Mesodermal cell (in vitro differentiated cells): ENCODE measurements at regions not wholly inside any gene's neighbourhood (a gene's known extent, or its start where the extent isn't known, plus 50 kb on each side); places are given as distances from the start of the nearest gene placed in this dataset.

Experiments
- H3K27ac ChIP-seq: 2 replicates; pipeline ENCODE4 v1.7.0; 2013; ENCODE audit warnings: mild to moderate bottlenecking, low read depth, low read length, moderate library complexity; ENCODE audit not compliant: severe bottlenecking
- H3K36me3 ChIP-seq: 2 replicates; pipeline ENCODE4 v1.7.1; 2013; ENCODE audit warnings: mild to moderate bottlenecking, low read length, moderate library complexity; ENCODE audit not compliant: control insufficient read depth, insufficient read depth
- H3K4me1 ChIP-seq: one replicate; pipeline ENCODE4 v1.7.1; 2013; ENCODE audit warnings: mild to moderate bottlenecking, low read length; ENCODE audit not compliant: insufficient read depth, control insufficient read depth, poor library complexity, severe bottlenecking
- H3K4me3 ChIP-seq: 2 replicates; pipeline ENCODE4 v1.7.0; 2013; ENCODE audit warnings: low read length, control low read depth, mild to moderate bottlenecking; ENCODE audit not compliant: insufficient read depth, poor library complexity, severe bottlenecking; ENCODE audit errors: extremely low read depth
- H3K9me3 ChIP-seq: 2 replicates; pipeline ENCODE4 v1.7.1; 2013; ENCODE audit warnings: mild to moderate bottlenecking, low read length, moderate library complexity; ENCODE audit not compliant: control insufficient read depth
- WGBS, 2 experiments: methylation state at CpG; one replicate each; pipeline ENCODE4 v1.1.5; 2013; ENCODE audit warnings: missing lambda C conversion rate in 2 of 2; ENCODE audit not compliant: insufficient coverage in 2 of 2; 5-methylcytosine and 5-hydroxymethylcytosine counted together

DNA sequence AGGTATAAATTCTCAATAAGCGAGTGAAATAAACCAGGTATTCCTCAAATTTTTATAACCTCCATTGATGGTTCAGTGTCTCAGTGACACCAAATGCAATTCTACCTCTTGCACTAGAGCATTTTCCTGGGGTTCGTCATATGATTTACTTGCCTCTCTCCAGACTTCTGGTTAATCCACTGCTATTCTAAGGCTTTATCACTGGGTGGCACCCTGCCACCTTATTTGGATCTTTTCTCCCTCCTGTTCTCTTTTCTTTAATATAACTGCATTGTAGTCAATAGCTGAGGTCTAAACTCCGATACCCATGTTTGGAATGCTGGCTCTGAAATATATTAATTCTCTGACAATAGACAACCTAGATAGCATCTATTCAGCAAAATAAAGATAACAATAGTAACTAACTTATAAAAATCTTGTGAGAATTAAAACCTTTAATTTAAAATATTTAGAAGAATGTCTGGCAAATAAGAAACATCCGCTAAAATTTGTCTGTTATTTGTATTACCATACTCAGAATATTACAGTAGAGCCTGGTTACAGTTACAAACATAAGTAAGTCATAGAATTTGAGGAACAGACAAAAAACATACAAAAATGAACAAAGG, 436.4 kb downstream of the PLA2G4A start:
- H3K36me3 ChIP-seq: no peaks in the 10 kb centered on the region
- H3K4me1 ChIP-seq: peaks cover 30% of the 10 kb centered on the region
- peak overlapping the region; percentile 3 for H3K4me3 ChIP-seq
- no peak overlapping the region for H3K27ac ChIP-seq
- WGBS, 2 experiments: 35 to 51% methylated on average over 2 of the region's 4 CpGs
- no peaks in the 10 kb centered on the region for H3K9me3 ChIP-seq

DNA sequence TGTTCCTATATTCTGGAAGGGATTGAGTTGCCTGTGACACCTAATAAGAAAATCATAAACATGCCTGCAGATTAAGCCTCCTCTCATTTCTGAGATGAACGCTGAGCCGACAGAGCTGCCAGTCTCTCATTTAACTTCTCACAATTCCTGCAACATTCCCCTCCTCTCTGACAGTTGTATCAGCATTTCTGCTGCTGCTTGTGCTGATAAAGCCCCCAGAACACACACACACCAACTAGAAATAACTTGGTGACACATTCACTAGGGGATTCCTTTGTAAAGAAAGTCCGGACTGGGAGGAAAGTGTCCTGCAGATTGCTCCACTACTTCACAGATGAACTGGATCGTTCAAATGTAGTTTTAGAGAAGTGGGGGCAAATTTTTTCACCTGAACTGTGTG, 437.3 kb downstream of the PLA2G4A start:
- peaks cover 30% of the 10 kb centered on the region for H3K4me1 ChIP-seq
- H3K36me3 ChIP-seq: no peaks in the 10 kb centered on the region
- 100% methylated on average over 1 of the region's 4 CpGs for WGBS, 2 experiments
- H3K9me3 ChIP-seq: no peaks in the 10 kb centered on the region
- H3K27ac ChIP-seq: peak overlapping the region; percentile 78
- peak overlapping the region; percentile 28 for H3K4me3 ChIP-seq

- no peaks in the 10 kb centered on the region for H3K36me3 ChIP-seq
- peak overlapping the region; percentile 78 for H3K27ac ChIP-seq
- H3K9me3 ChIP-seq: no peaks in the 10 kb centered on the region
- H3K4me3 ChIP-seq: no peak overlapping the region
- H3K4me1 ChIP-seq: peaks cover 33% of the 10 kb centered on the region
- WGBS, 2 experiments: 80% methylated on average over 1 of the region's 1 CpG; no CpG with 5 or more reads in 1 of the 2 experiments
Observed at GRCh38 chr1:187267827-187268226, 439.1 kb downstream of the PLA2G4A start.

DNA sequence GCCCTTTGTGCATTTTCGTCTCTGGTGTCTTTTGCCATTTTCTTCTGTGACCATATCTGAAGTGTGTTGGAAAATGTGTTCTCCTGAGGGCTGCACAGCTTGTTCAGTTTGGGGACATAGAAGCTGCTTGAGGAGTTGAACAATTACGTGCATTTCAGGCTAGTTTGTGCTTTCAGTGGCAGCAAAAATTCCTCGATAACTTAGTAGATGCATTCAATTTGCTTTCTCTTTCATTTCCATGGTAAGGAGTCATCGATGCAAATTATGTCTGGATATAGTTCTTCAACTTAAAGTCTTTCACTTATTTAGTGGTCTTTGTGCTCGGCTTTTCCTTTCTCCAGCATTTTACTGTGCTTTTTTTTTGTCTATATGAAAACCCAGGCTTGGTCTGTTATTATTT, 441.5 kb downstream of the PLA2G4A start:
- 92 to 93% methylated on average over 3 of the region's 5 CpGs for WGBS, 2 experiments
- no peaks in the 10 kb centered on the region for H3K36me3 ChIP-seq
- no peak overlapping the region for H3K4me3 ChIP-seq
- no peaks in the 10 kb centered on the region for H3K9me3 ChIP-seq
- H3K27ac ChIP-seq: no peak overlapping the region
- peaks cover 23% of the 10 kb centered on the region for H3K4me1 ChIP-seq

GRCh38 chr1:187275346-187275745, 446.6 kb downstream of the PLA2G4A start:
- Histone ChIP-seq H3K9me3 (no peaks in the 10 kb centered on the region), H3K36me3 (no peaks in the 10 kb centered on the region), H3K4me1 (peaks cover 9% of the 10 kb centered on the region), H3K4me3 (no peak overlapping the region), H3K27ac (no peak overlapping the region)
- WGBS, 2 experiments: no CpG with 5 or more reads among the region's 1 CpG

GRCh38 chr1:187275985-187276575, 447.3 kb downstream of the PLA2G4A start:
- Histone ChIP-seq H3K4me3 (no peak overlapping the region), H3K27ac (no peak overlapping the region), H3K36me3 (no peaks in the 10 kb centered on the region), H3K9me3 (no peaks in the 10 kb centered on the region), H3K4me1 (peaks cover 9% of the 10 kb centered on the region)
- WGBS, 2 experiments: 92 to 100% methylated on average over 2 of the region's 4 CpGs

DNA sequence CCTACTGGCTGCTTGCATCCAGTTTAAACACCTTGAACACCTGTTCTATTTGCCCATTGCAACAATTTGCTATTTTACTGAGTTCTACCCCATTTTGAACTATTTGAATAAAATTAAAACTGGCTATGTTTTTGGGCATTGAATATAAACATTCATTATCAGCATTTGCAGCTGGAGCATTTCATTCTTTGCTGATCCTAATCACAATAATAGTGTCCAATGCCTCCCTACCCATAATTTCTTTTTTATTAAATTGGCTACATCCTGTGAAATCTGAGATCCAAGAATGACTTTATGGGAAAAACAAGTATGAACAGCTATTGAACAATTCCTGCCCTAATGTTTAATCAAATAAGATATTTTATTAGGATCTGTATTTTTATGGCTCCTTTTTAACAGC, 447.9 kb downstream of the PLA2G4A start:
- H3K4me3 ChIP-seq: no peak overlapping the region

DNA sequence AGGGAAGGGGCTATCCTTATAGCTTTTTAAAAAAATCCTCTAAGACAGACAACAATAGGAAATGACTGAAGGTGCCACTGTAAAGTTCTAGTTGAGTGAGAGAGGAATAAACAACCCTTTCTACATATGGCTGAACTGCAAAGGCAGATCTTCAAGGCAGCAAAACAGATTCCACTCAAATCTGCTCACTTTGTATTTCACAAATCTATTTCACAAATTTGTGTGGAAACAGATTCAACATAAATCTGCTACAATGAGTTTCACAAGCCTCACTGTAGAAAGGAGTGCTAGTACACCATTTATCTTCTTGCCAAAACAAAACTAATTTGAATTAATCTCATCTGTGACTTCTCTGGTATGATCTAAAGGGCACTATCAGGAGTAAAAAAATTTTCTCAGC, 451.3 kb downstream of the PLA2G4A start:
- peaks cover 6% of the 10 kb centered on the region for H3K4me1 ChIP-seq
- H3K36me3 ChIP-seq: no peaks in the 10 kb centered on the region
- no peak overlapping the region for H3K4me3 ChIP-seq
- no peak overlapping the region for H3K27ac ChIP-seq
- no peaks in the 10 kb centered on the region for H3K9me3 ChIP-seq

More for the DNA sequence above, 447.9 kb downstream of the PLA2G4A start:
- Histone ChIP-seq H3K4me1 (peaks cover 6% of the 10 kb centered on the region), H3K9me3 (no peaks in the 10 kb centered on the region), H3K36me3 (no peaks in the 10 kb centered on the region), H3K27ac (no peak overlapping the region)

DNA sequence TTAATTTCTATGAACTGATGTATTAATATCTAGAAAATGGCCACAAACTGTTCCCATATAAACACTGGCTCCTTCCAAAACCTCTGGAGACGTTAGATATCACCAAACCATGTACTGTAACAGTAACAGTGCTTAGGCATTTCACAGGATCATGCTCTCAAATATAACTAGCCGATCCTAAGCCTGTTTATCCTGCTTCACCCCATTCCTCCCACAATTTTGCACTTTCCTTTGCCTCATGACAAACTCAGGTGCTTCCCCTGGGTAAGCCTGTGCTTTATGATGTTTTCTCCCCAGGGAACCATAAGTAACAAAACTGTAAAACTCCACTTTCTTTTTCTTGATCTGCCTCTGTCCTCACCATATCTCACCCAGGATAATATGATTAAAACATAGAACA, 452.3 kb downstream of the PLA2G4A start:
- whole genome bisulfite sequencing, 2 experiments: 100% methylated on average over 1 to 2 of the region's 2 CpGs

DNA sequence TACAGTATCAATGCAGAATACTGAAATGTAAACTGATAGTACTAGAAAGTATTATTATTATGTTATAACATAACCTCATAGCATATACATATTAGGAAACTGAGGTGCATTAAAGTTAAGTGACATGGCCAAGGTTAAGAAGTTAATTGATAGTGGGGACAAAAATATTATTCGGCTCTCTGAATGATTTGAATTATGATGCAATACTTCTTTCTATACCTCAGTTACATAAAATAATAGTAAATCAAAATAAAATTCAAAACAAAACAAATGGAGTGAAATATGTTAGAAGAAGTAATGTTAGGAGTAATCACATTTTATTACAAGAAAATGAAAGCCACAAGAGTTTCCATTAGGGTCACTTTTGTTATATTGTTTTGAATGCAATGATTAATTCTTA, 455.2 kb downstream of the PLA2G4A start:
- peaks cover 6% of the 10 kb centered on the region for H3K4me1 ChIP-seq
- no peak overlapping the region for H3K4me3 ChIP-seq
- no peaks in the 10 kb centered on the region for H3K9me3 ChIP-seq
- WGBS, 2 experiments: no CpG with 5 or more reads among the region's 1 CpG
- no peak overlapping the region for H3K27ac ChIP-seq
- no peaks in the 10 kb centered on the region for H3K36me3 ChIP-seq

More for the DNA sequence above, 452.3 kb downstream of the PLA2G4A start:
- Histone ChIP-seq H3K4me1 (peaks cover 6% of the 10 kb centered on the region), H3K9me3 (no peaks in the 10 kb centered on the region), H3K36me3 (no peaks in the 10 kb centered on the region), H3K4me3 (no peak overlapping the region), H3K27ac (no peak overlapping the region)

GRCh38 chr1:187294421-187295201, 465.9 kb downstream of the PLA2G4A start:
- Histone ChIP-seq H3K4me1 (no peaks in the 10 kb centered on the region), H3K27ac (no peak overlapping the region), H3K36me3 (no peaks in the 10 kb centered on the region), H3K4me3 (no peak overlapping the region), H3K9me3 (no peaks in the 10 kb centered on the region)
- 60 to 100% methylated on average over 1 of the region's 3 CpGs for WGBS, 2 experiments
